CD4-positive, alpha-beta T cell treated with Interferon alpha-2 for 1 hour (primary cell): ENCODE measurements at regions not wholly inside any gene's neighbourhood (a gene's known extent, or its start where the extent isn't known, plus 50 kb on each side); places are given as distances from the start of the nearest gene placed in this dataset.
"Not testable (repeated sequence)": the region's sequence is repeated elsewhere in the genome, so short reads cannot be mapped to it uniquely, and the experiment has no call there.

Source experiments
- DNase-seq, 2 donors: peaks; one replicate each; pipeline ENCODE4 v3.0.0-alpha.2; 2020 to 2022

- DNase-seq = no peak
These were observed 175.5 kb downstream of the RFPL4B start for GRCh38 chr6:112522587-112522986.

- DNase-seq = no peak
These were observed 176.9 kb downstream of the RFPL4B start for GRCh38 chr6:112524071-112524470.

GRCh38 chr6:112525749-112526148 lies 178.6 kb downstream of the RFPL4B start:
- DNase-seq = no peak

GRCh38 chr6:112526594-112526993 lies 179.5 kb downstream of the RFPL4B start:
- DNase-seq = no peak

- not testable (repeated sequence) for DNase-seq
These were observed 181.2 kb downstream of the RFPL4B start for GRCh38 chr6:112528306-112528705.

GRCh38 chr6:112535816-112536215 lies 188.7 kb downstream of the RFPL4B start:
- DNase-seq = no peak

GRCh38 chr6:112539355-112539754 lies 192.2 kb downstream of the RFPL4B start:
- DNase-seq = no peak

GRCh38 chr6:112541847-112542246 lies 194.7 kb downstream of the RFPL4B start:
- not testable (repeated sequence) for DNase-seq

- not testable (repeated sequence) for DNase-seq
These were observed 200.4 kb downstream of the RFPL4B start for GRCh38 chr6:112547321-112548085.

GRCh38 chr6:112549749-112550148 lies 202.6 kb downstream of the RFPL4B start:
- no peak for DNase-seq

- DNase-seq = no peak
These were observed 210.3 kb downstream of the RFPL4B start for GRCh38 chr6:112557435-112557834.

GRCh38 chr6:112557961-112558360 lies 210.8 kb downstream of the RFPL4B start:
- no peak for DNase-seq

- no peak for DNase-seq
These were observed 213.5 kb downstream of the RFPL4B start for GRCh38 chr6:112560651-112561050.

- DNase-seq = no peak
These were observed 215.4 kb downstream of the RFPL4B start for GRCh38 chr6:112562301-112563231.

GRCh38 chr6:112563368-112563767 lies 216.2 kb downstream of the RFPL4B start:
- DNase-seq = no peak

- DNase-seq = no peak
These were observed 220.9 kb downstream of the RFPL4B start for GRCh38 chr6:112568066-112568465.

GRCh38 chr6:112571488-112572270 lies 224.5 kb downstream of the RFPL4B start:
- no peak for DNase-seq

- no peak for DNase-seq
These were observed 227.1 kb downstream of the RFPL4B start for GRCh38 chr6:112574190-112574589.

- DNase-seq = no peak
These were observed 228.2 kb downstream of the RFPL4B start for GRCh38 chr6:112575309-112575834.

GRCh38 chr6:112576423-112576822 lies 229.3 kb downstream of the RFPL4B start:
- no peak for DNase-seq

GRCh38 chr6:112579601-112580000 lies 232.5 kb downstream of the RFPL4B start:
- no peak for DNase-seq

- DNase-seq = no peak
These were observed 233.9 kb downstream of the RFPL4B start for GRCh38 chr6:112581015-112581414.

GRCh38 chr6:112590326-112590725 lies 243.2 kb downstream of the RFPL4B start:
- no peak for DNase-seq
